Spleen (tissue), 11 donors: ENCODE measurements at regions not wholly inside any gene's neighbourhood (a gene's known extent, or its start where the extent isn't known, plus 50 kb on each side); places are given as distances from the start of the nearest gene placed in this dataset.

Source experiments
- DNase-seq: peaks from one replicate; pipeline ENCODE4 v3.0.0-alpha.2; 2020
- H3K27ac ChIP-seq, 8 donors: fragments of 200-600 bp; sonication (generic) in 7 of 8; 1 replicate in 4 of 8; 2 replicates in 4 of 8; pipeline versions ENCODE4 v1.5.0 to v1.8.0; 2016 to 2021; ENCODE audit warnings: inconsistent platforms in 4 of 8, mild to moderate bottlenecking in 4 of 8, moderate library complexity in 1 of 8
- H3K27me3 ChIP-seq, 7 donors: fragments of 200-600 bp; sonication (generic) in 6 of 7; replicated peaks in 1 of 7; 1 replicate in 4 of 7; 2 replicates in 3 of 7; pipeline versions ENCODE4 v1.5.0 to v1.8.0; 2016 to 2021; ENCODE audit warnings: inconsistent platforms in 3 of 7, mild to moderate bottlenecking in 1 of 7
- H3K36me3 ChIP-seq, 6 donors: fragments of 200-600 bp; sonication (generic) in 5 of 6; 1 replicate in 4 of 6; 2 replicates in 2 of 6; pipeline versions ENCODE4 v1.5.0 to v1.8.0; 2016 to 2021; ENCODE audit warnings: inconsistent platforms in 2 of 6
- H3K4me1 ChIP-seq, 6 donors: fragments of 200-600 bp; sonication (generic) in 5 of 6; 1 replicate in 3 of 6; 2 replicates in 3 of 6; pipeline versions ENCODE4 v1.5.0 to v1.8.0; 2016 to 2021; ENCODE audit warnings: inconsistent platforms in 3 of 6
- H3K4me3 ChIP-seq, 8 donors: fragments of 200-600 bp; sonication (generic) in 7 of 8; 1 replicate in 4 of 8; 2 replicates in 4 of 8; pipeline versions ENCODE4 v1.5.0 to v1.8.0; 2016 to 2021; ENCODE audit warnings: inconsistent platforms in 4 of 8, mild to moderate bottlenecking in 4 of 8, moderate library complexity in 2 of 8
- H3K9me3 ChIP-seq, 8 donors: fragments of 200-600 bp; sonication (generic) in 7 of 8; 1 replicate in 4 of 8; 2 replicates in 4 of 8; pipeline versions ENCODE4 v1.5.0 to v1.8.0; 2016 to 2021; ENCODE audit warnings: inconsistent platforms in 4 of 8
- CTCF ChIP-seq, 11 experiments: fragments of 200-600 bp in 7 of 11; fragments of 450-650 bp in 4 of 11; sonication (generic) in 4 of 11; IDR thresholded peaks in 8 of 11; conservative IDR thresholded peaks in 3 of 11; 1 replicate in 7 of 11; 2 replicates in 4 of 11; pipeline versions ENCODE4 v1.4.0 to v1.8.0; 2016 to 2021; ENCODE audit warnings: antibody characterized with exemption in 11 of 11, inconsistent platforms in 4 of 11, mild to moderate bottlenecking in 1 of 11
- POLR2A ChIP-seq, 3 donors: fragments of 450-650 bp; IDR thresholded peaks; one replicate each; pipeline ENCODE4 v1.5.1; 2017; ENCODE audit warnings: antibody characterized with exemption in 3 of 3, mild to moderate bottlenecking in 1 of 3
- POLR2AphosphoS5 ChIP-seq, 3 donors: sonication (generic); formaldehyde crosslinking; IDR thresholded peaks; one replicate each; pipeline ENCODE4 v1.5.1; 2017; ENCODE audit warnings: antibody characterized with exemption in 3 of 3
- WGBS, 5 donors: extraction: QIAGEN DNeasy Blood & Tissue Kit in 3 of 5; methylation state at CpG; one replicate each; pipeline versions ENCODE4 v1.1.5 to v1.1.7; 2013 to 2018; 5-methylcytosine and 5-hydroxymethylcytosine counted together
- intact Hi-C: fragments of 100-400 bp; cut with DNase I; formaldehyde crosslinking; loops from one replicate; pipeline ENCODE4 v1.15.0; 2023; ENCODE audit warnings: low total_unique reads
- donor health status: healthy with polysubstance abuse.
- donor health status: DM: no; HTN: no; CAD: no; lungs with moderate emphysema.
- donor health status: DM: no; HTN: no; CAD: no.
- donor health status: Bipolar disorder and iron deficiency.
- donor health status: healthy.
- donor health status: DM: no; HTN: no; CAD: no.
- donor health status: DM: yes; HTN: yes; CAD: no.

- Histone ChIP-seq H3K9me3 (no peaks in the 10 kb centered on the region), H3K27ac (no peak overlapping the region), H3K27me3 (no peaks in the 10 kb centered on the region), H3K4me1 (no peaks in the 10 kb centered on the region), H3K36me3 (no peaks in the 10 kb centered on the region), H3K4me3 (no peak overlapping the region)
- DNase-seq, result no peak
- intact Hi-C loops, result no loop called here
- TF ChIP-seq POLR2AphosphoS5 (IDR thresholded peaks at IDR 0.05), result no peak
- no peak for TF ChIP-seq CTCF (IDR thresholded peaks at IDR 0.05 in 8 of 11, conservative IDR thresholded peaks at IDR 0.05 in 3 of 11)
- no peak for TF ChIP-seq POLR2A (IDR thresholded peaks at IDR 0.05)
- 86 to 99% (median 92%) methylated on average over 3 of the region's 3 CpGs for WGBS, 5 donors
Measured at GRCh38 chr5:110248921-110249320, 477.6 kb downstream of the TMEM232 start.

GRCh38 chr5:110250355-110250754, 476.1 kb downstream of the TMEM232 start:
- Histone ChIP-seq H3K27me3 (no peaks in the 10 kb centered on the region), H3K9me3 (no peaks in the 10 kb centered on the region), H3K4me1 (no peaks in the 10 kb centered on the region), H3K27ac (no peak overlapping the region), H3K36me3 (no peaks in the 10 kb centered on the region), H3K4me3 (no peak overlapping the region)
- WGBS, 5 donors, result 91 to 93% (median 92%) methylated on average over 1 of the region's 1 CpG
- TF ChIP-seq POLR2AphosphoS5 (IDR thresholded peaks at IDR 0.05) (no peak), CTCF (IDR thresholded peaks at IDR 0.05 in 8 of 11, conservative IDR thresholded peaks at IDR 0.05 in 3 of 11) (no peak), POLR2A (IDR thresholded peaks at IDR 0.05) (no peak)
- DNase-seq, result no peak
- intact Hi-C loops, result no loop called here

- intact Hi-C loops, result no loop called here
- H3K27ac ChIP-seq, result no peak overlapping the region
- H3K36me3 ChIP-seq, result no peaks in the 10 kb centered on the region
- no peak overlapping the region for H3K4me3 ChIP-seq
- no peak for TF ChIP-seq POLR2AphosphoS5 (IDR thresholded peaks at IDR 0.05)
- no peak for TF ChIP-seq CTCF (IDR thresholded peaks at IDR 0.05 in 8 of 11, conservative IDR thresholded peaks at IDR 0.05 in 3 of 11)
- no peak for TF ChIP-seq POLR2A (IDR thresholded peaks at IDR 0.05)
- no peaks in the 10 kb centered on the region for H3K4me1 ChIP-seq
- no peaks in the 10 kb centered on the region for H3K27me3 ChIP-seq
- no peaks in the 10 kb centered on the region for H3K9me3 ChIP-seq
- no peak for DNase-seq
Measured at GRCh38 chr5:110250755-110251154, 475.7 kb downstream of the TMEM232 start.

GRCh38 chr5:110251366-110251765, 475.1 kb downstream of the TMEM232 start:
- Histone ChIP-seq H3K9me3 (no peaks in the 10 kb centered on the region), H3K27ac (no peak overlapping the region), H3K36me3 (no peaks in the 10 kb centered on the region), H3K4me3 (no peak overlapping the region), H3K27me3 (no peaks in the 10 kb centered on the region), H3K4me1 (no peaks in the 10 kb centered on the region)
- DNase-seq, result no peak
- whole genome bisulfite sequencing, 5 donors, result 69 to 85% (median 76%) methylated on average over 2 of the region's 2 CpGs
- no peak for TF ChIP-seq CTCF (IDR thresholded peaks at IDR 0.05 in 8 of 11, conservative IDR thresholded peaks at IDR 0.05 in 3 of 11)
- TF ChIP-seq POLR2A (IDR thresholded peaks at IDR 0.05), result no peak
- TF ChIP-seq POLR2AphosphoS5 (IDR thresholded peaks at IDR 0.05), result no peak
- intact Hi-C loops, result no loop called here
